ENCODE measurements at regions not wholly inside any gene's neighbourhood (a gene's known extent, or its start where the extent isn't known, plus 50 kb on each side); places are given as distances from the start of the nearest gene placed in this dataset.

- ATAC-seq = no peak
- no peaks in the 10 kb centered on the region for H3K9me3 ChIP-seq
Observed at GRCh38 chr14:55900749-55901148, 217.5 kb upstream of the PELI2 start.

GRCh38 chr14:55901291-55901690 lies 216.9 kb upstream of the PELI2 start:
- Histone ChIP-seq H3K27me3 (no peaks in the 10 kb centered on the region), H3K4me3 (no peak overlapping the region), H3K27ac (no peak overlapping the region), H3K9me3 (no peaks in the 10 kb centered on the region), H3K4me1 (no peaks in the 10 kb centered on the region), H3K36me3 (no peaks in the 10 kb centered on the region)
- ATAC-seq = no peak
- TF ChIP-seq CTCF (IDR thresholded peaks at IDR 0.05) = no peak
- DNase-seq = no peak
- WGBS, 2 donors = 56 to 59% methylated on average over 5 of the region's 5 CpGs
- intact Hi-C loops (cut with DNase I) = loop anchor here in 1 of 10 donors (2.0 kb wide), 1 partner anchor 46 kb away; no protein-coding TSS in a partner anchor

More at GRCh38 chr14:55900749-55901148, 217.5 kb upstream of the PELI2 start:
- Histone ChIP-seq H3K27me3 (no peaks in the 10 kb centered on the region), H3K4me1 (no peaks in the 10 kb centered on the region), H3K4me3 (no peak overlapping the region), H3K36me3 (no peaks in the 10 kb centered on the region), H3K27ac (no peak overlapping the region)
- no peak for DNase-seq
- no peak for TF ChIP-seq CTCF (IDR thresholded peaks at IDR 0.05)
- intact Hi-C loops (cut with DNase I) = loop anchor here in 1 of 10 donors (2.0 kb wide), 1 partner anchor 46 kb away; no protein-coding TSS in a partner anchor
- 85 to 88% methylated on average over 2 of the region's 2 CpGs for WGBS, 2 donors

GRCh38 chr14:55902241-55902640 lies 216.0 kb upstream of the PELI2 start:
- Histone ChIP-seq H3K27me3 (no peaks in the 10 kb centered on the region), H3K9me3 (no peaks in the 10 kb centered on the region), H3K4me1 (no peaks in the 10 kb centered on the region), H3K27ac (no peak overlapping the region), H3K36me3 (no peaks in the 10 kb centered on the region), H3K4me3 (no peak overlapping the region)
- intact Hi-C loops (cut with DNase I) = no loop called here
- DNase-seq (no peak), ATAC-seq (no peak)
- TF ChIP-seq CTCF (IDR thresholded peaks at IDR 0.05) = no peak
- WGBS, 2 donors = 67 to 70% methylated on average over 5 of the region's 5 CpGs

GRCh38 chr14:55904086-55904485 lies 214.1 kb upstream of the PELI2 start:
- DNase-seq (no peak), ATAC-seq (no peak)
- WGBS, 2 donors = 70 to 79% methylated on average over 5 of the region's 5 CpGs
- Histone ChIP-seq H3K4me1 (no peaks in the 10 kb centered on the region), H3K27me3 (no peaks in the 10 kb centered on the region), H3K9me3 (no peaks in the 10 kb centered on the region), H3K27ac (no peak overlapping the region), H3K36me3 (no peaks in the 10 kb centered on the region), H3K4me3 (no peak overlapping the region)
- TF ChIP-seq CTCF (IDR thresholded peaks at IDR 0.05) = no peak
- intact Hi-C loops (cut with DNase I) = no loop called here
